Erythroblast (primary cell): ENCODE measurements at regions not wholly inside any gene's neighbourhood (a gene's known extent, or its start where the extent isn't known, plus 50 kb on each side); places are given as distances from the start of the nearest gene placed in this dataset.

ENCODE experiments used
- GATA1 ChIP-seq: IDR thresholded peaks from 2 replicates; pipeline ENCODE4 v1.6.1; 2011; ENCODE audit warnings: low read depth, mild to moderate bottlenecking, control low read depth, low read length, moderate library complexity
- POLR2A ChIP-seq: IDR thresholded peaks from 2 replicates; pipeline ENCODE4 v1.6.1; 2011; ENCODE audit warnings: mild to moderate bottlenecking, low read length

- TF ChIP-seq POLR2A (no peak), GATA1 (no peak)
Observed at GRCh38 chr6:122902326-122902725, 93.7 kb upstream of the CLVS2 start.
